Activated CD4-positive, alpha-beta memory T cell treated with anti-CD3 and anti-CD28 coated beads for 36 hours (primary cell): ENCODE measurements at regions not wholly inside any gene's neighbourhood (a gene's known extent, or its start where the extent isn't known, plus 50 kb on each side); places are given as distances from the start of the nearest gene placed in this dataset.
"Not testable (repeated sequence)": the region's sequence is repeated elsewhere in the genome, so short reads cannot be mapped to it uniquely, and the experiment has no call there.

ENCODE experiments used
- CTCF ChIA-PET: fragments of 350-600 bp; sonication (Branson Sonifier 250); formaldehyde crosslinking; loops from one replicate; lab custom pipeline; 2021; ENCODE audit warnings: antibody characterized with exemption, inconsistent platforms; lab: Charles Lee
- POLR2A ChIA-PET: fragments of 350-600 bp; sonication (Branson Sonifier 250); formaldehyde crosslinking; loops from one replicate; lab custom pipeline; 2021; ENCODE audit warnings: antibody characterized with exemption; lab: Charles Lee
- DNase-seq: peaks from one replicate; pipeline ENCODE4 v3.0.0-alpha.2; 2020
- H3K27ac Mint-ChIP-seq: one replicate; pipeline ENCODE4 v1.8.0; 2021; ENCODE audit warnings: mixed read lengths
- H3K27me3 Mint-ChIP-seq: one replicate; pipeline ENCODE4 v1.8.0; 2021; ENCODE audit warnings: mixed read lengths
- H3K36me3 Mint-ChIP-seq: one replicate; pipeline ENCODE4 v1.8.0; 2021; ENCODE audit warnings: mixed read lengths
- H3K4me1 Mint-ChIP-seq: one replicate; pipeline ENCODE4 v1.8.0; 2021; ENCODE audit warnings: low read depth, mixed read lengths
- H3K4me3 Mint-ChIP-seq: one replicate; pipeline ENCODE4 v1.8.0; 2021; ENCODE audit warnings: mild to moderate bottlenecking, mixed read lengths
- H3K9me3 Mint-ChIP-seq: one replicate; pipeline ENCODE4 v1.8.0; 2021; ENCODE audit warnings: mixed read lengths
- intact Hi-C: fragments of 100-400 bp; cut with micrococcal nuclease; formaldehyde crosslinking; loops from one replicate; pipeline ENCODE4 v1.15.1; 2023

DNA sequence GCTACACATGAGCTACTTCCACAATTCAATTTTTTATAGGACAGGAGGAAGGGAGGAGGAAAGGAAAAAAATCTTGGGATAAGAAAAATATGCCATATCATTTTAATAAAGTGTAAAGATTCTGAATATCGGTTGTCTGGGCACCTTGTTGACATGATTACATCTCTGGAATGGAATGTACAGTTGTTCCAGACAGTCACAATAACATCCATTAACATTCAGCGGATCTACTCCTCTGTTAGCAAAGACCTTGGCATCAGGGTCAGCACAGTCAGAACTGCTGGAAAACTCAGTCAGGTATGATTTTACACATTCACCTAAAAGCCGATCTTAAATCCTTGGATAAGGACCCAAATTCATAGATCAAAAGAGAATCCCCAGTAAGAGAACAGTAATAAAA is 85.4 kb upstream of the ARMCX2 start:
- Mint-ChIP-seq H3K27me3 (peaks cover 1% of the 10 kb centered on the region), H3K36me3 (no peaks in the 10 kb centered on the region), H3K27ac (no peak overlapping the region), H3K4me1 (no peaks in the 10 kb centered on the region), H3K9me3 (no peaks in the 10 kb centered on the region), H3K4me3 (no peak overlapping the region)
- no peak for DNase-seq
- intact Hi-C loops: no loop called here
- CTCF ChIA-PET: no interaction called here
- POLR2A ChIA-PET: no interaction called here

- POLR2A ChIA-PET: no interaction called here
- Mint-ChIP-seq H3K4me1 (no peaks in the 10 kb centered on the region), H3K9me3 (no peaks in the 10 kb centered on the region), H3K4me3 (no peak overlapping the region), H3K36me3 (no peaks in the 10 kb centered on the region), H3K27ac (no peak overlapping the region), H3K27me3 (peaks cover 1% of the 10 kb centered on the region)
- CTCF ChIA-PET: no interaction called here
- intact Hi-C loops: no loop called here
- DNase-seq: no peak
Observed at GRCh38 chrX:101744085-101744484, 84.4 kb upstream of the ARMCX2 start.

DNA sequence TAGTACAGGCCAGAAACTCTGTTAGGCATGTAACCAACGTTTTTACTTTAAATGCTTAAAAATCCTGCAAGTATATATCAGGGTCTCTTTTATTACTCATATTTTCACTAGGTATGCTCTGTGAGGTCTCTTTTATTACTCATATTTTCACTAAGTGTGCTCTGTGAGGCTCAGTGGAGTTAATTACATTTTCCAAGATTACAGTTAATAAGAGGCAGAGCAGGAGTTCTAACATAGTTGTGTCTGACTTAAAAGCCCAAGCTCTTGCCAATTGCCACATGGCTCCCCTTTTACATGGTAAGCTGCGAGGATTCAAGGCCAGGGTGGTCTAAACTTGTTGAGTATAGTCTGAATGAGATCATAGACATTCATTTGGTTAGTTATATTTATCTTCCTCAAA is 81.0 kb upstream of the ARMCX2 start:
- intact Hi-C loops: no loop called here
- H3K27ac Mint-ChIP-seq: no peak overlapping the region
- no peaks in the 10 kb centered on the region for H3K9me3 Mint-ChIP-seq
- no peak overlapping the region for H3K4me3 Mint-ChIP-seq
- H3K36me3 Mint-ChIP-seq: no peaks in the 10 kb centered on the region
- H3K4me1 Mint-ChIP-seq: no peaks in the 10 kb centered on the region
- H3K27me3 Mint-ChIP-seq: peaks cover 1% of the 10 kb centered on the region
- DNase-seq: no peak
- ChIA-PET CTCF (no interaction called here), POLR2A (no interaction called here)

- H3K4me3 Mint-ChIP-seq, H3K27ac Mint-ChIP-seq, H3K27me3 Mint-ChIP-seq, intact Hi-C loops, DNase-seq, H3K9me3 Mint-ChIP-seq, H3K36me3 Mint-ChIP-seq, POLR2A ChIA-PET, CTCF ChIA-PET, H3K4me1 Mint-ChIP-seq: not testable (repeated sequence)
Observed at GRCh38 chrX:101738867-101739266, 79.2 kb upstream of the ARMCX2 start.

DNA sequence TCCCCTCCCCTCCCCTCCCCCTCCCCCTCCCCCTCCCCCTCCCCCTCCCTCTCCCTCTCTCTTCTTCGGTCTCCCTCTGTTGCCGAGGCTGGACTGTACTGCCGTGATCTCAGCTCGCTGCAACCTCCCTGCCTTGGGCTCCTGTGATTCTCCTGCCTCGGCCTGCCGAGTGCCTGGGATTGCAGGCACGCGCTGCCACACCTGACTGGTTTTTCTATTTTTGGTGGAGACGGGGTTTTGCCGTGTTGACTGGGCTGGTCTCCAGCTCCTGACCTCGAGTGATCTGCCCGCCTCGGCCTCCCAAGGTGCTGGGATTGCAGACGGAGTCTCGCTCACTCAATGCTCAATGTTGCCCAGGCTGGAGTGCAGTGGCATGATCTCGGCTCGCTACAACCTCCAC is 78.8 kb upstream of the ARMCX2 start:
- H3K4me3 Mint-ChIP-seq, intact Hi-C loops, H3K4me1 Mint-ChIP-seq, H3K9me3 Mint-ChIP-seq, H3K27ac Mint-ChIP-seq, CTCF ChIA-PET, H3K36me3 Mint-ChIP-seq, DNase-seq, H3K27me3 Mint-ChIP-seq, POLR2A ChIA-PET: not testable (repeated sequence)

DNA sequence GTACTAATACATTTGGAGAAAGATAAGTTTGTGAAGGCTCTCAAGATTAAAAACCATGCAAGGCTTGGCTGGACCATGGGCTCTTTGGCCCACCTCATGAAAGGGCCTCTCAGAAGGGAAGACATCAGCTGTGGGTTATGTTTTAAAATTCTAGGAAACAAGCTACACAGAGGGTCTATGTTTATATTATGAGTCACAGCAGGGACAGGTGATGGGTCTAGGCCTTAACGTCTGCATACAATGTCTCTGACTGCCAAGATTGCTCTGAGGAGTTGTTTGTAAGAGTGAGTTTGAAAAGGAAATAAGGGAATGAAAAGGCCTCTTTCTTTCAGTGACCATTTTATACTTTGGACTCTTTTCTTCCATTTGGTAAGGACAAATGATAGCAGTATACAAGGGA is 77.0 kb upstream of the ARMCX2 start:
- H3K36me3 Mint-ChIP-seq: no peaks in the 10 kb centered on the region
- intact Hi-C loops: no loop called here
- ChIA-PET CTCF (no interaction called here), POLR2A (no interaction called here)
- DNase-seq: no peak
- H3K27ac Mint-ChIP-seq: no peak overlapping the region
- H3K4me1 Mint-ChIP-seq: no peaks in the 10 kb centered on the region
- no peak overlapping the region for H3K4me3 Mint-ChIP-seq
- no peaks in the 10 kb centered on the region for H3K27me3 Mint-ChIP-seq
- H3K9me3 Mint-ChIP-seq: no peaks in the 10 kb centered on the region

DNA sequence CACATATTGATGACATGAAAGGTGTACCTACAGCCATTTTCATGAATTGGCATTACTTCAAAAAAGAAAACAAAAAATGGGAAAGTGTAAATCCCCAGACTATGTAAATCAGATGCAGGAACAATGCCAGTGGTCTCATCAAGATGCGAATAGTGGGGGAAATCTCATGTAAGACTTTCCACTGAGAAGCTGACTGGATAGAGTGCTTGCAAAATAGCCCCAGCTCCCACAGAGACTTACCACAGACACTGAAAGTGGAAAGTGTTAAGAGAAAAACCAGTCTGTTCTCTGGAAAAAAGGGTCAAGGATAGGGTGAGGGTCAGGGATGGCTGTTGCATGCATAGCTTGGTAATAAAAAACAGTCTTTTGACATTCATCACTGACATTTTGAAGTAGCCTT is 73.2 kb upstream of the ARMCX2 start:
- no peak for DNase-seq
- Mint-ChIP-seq H3K27me3 (no peaks in the 10 kb centered on the region), H3K27ac (no peak overlapping the region), H3K4me1 (no peaks in the 10 kb centered on the region), H3K36me3 (no peaks in the 10 kb centered on the region), H3K9me3 (no peaks in the 10 kb centered on the region), H3K4me3 (no peak overlapping the region)
- ChIA-PET POLR2A (no interaction called here), CTCF (no interaction called here)
- intact Hi-C loops: no loop called here

- no peaks in the 10 kb centered on the region for H3K4me1 Mint-ChIP-seq
- POLR2A ChIA-PET: no interaction called here
- H3K27me3 Mint-ChIP-seq: no peaks in the 10 kb centered on the region
- H3K27ac Mint-ChIP-seq: no peak overlapping the region
- no peak for DNase-seq
- H3K36me3 Mint-ChIP-seq: no peaks in the 10 kb centered on the region
- CTCF ChIA-PET: no interaction called here
- intact Hi-C loops: no loop called here
- no peaks in the 10 kb centered on the region for H3K9me3 Mint-ChIP-seq
- no peak overlapping the region for H3K4me3 Mint-ChIP-seq
Observed at GRCh38 chrX:101729986-101730385, 70.3 kb upstream of the ARMCX2 start.
